ENCODE measurements at regions not wholly inside any gene's neighbourhood (a gene's known extent, or its start where the extent isn't known, plus 50 kb on each side); places are given as distances from the start of the nearest gene placed in this dataset.

GRCh38 chr3:176554791-176555654, 642.3 kb downstream of the TBL1XR1 start:
- DNase-seq (ENCODE audit: low spot score) (no peak), ATAC-seq (no peak)
- Mint-ChIP-seq H3K9me3 (no peaks in the 10 kb centered on the region), H3K4me3 (no peak overlapping the region), H3K27ac (no peak overlapping the region), H3K36me3 (no peaks in the 10 kb centered on the region), H3K4me1 (no peaks in the 10 kb centered on the region), H3K27me3 (ENCODE audit: low read depth) (no peaks in the 10 kb centered on the region)
- ChIA-PET POLR2A (no interaction called here), CTCF (no interaction called here)
- no peak for TF ChIP-seq MAX (CRISPR knock-in tag; IDR thresholded peaks at IDR 0.05)
- TF ChIP-seq ELF4 (CRISPR knock-in tag; IDR thresholded peaks at IDR 0.05; ENCODE audit: low read depth): no peak
- no peak for TF ChIP-seq TCF7 (CRISPR knock-in tag; IDR thresholded peaks at IDR 0.05; ENCODE audit: low read depth)
- TF ChIP-seq USF2 (CRISPR knock-in tag; IDR thresholded peaks at IDR 0.05): no peak
- no peak for TF ChIP-seq FOXK1 (CRISPR knock-in tag; IDR thresholded peaks at IDR 0.05)
- TF ChIP-seq, protein P1, sequence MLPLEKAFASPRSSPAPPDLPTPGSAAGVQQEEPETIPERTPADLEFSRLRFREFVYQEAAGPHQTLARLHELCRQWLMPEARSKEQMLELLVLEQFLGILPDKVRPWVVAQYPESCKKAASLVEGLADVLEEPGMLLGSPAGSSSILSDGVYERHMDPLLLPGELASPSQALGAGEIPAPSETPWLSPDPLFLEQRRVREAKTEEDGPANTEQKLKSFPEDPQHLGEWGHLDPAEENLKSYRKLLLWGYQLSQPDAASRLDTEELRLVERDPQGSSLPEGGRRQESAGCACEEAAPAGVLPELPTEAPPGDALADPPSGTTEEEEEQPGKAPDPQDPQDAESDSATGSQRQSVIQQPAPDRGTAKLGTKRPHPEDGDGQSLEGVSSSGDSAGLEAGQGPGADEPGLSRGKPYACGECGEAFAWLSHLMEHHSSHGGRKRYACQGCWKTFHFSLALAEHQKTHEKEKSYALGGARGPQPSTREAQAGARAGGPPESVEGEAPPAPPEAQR (CRISPR knock-in tag; IDR thresholded peaks at IDR 0.05): no peak
- TF ChIP-seq GABPB1 (CRISPR knock-in tag; IDR thresholded peaks at IDR 0.05): no peak
- TF ChIP-seq MLX (CRISPR knock-in tag; IDR thresholded peaks at IDR 0.05): no peak
- no peak for TF ChIP-seq HMGXB4 (CRISPR knock-in tag; IDR thresholded peaks at IDR 0.05)

DNA sequence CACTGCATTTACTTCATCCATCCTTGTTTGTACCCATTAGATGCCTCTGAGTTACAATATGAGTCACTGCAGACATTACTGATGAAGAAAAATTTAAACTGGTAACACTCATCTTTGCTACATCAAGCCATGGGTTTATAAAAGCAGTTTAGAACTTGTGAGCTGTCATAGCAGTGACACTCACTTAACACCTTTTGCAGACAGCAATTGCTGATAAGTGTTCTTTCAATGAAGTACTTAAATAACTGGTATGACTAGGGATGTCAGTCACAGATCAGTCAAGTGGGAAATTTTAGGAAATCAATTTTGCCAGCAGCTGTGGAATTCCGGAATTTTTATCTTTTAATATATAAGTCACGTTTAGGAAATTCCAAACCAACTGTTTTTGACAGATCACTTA, 643.0 kb downstream of the TBL1XR1 start:
- H3K27ac Mint-ChIP-seq: no peak overlapping the region
- CTCF ChIA-PET: no interaction called here

More for the DNA sequence above, 643.0 kb downstream of the TBL1XR1 start:
- DNase-seq (ENCODE audit: low spot score): no peak
- Mint-ChIP-seq H3K4me1 (no peaks in the 10 kb centered on the region), H3K27me3 (ENCODE audit: low read depth) (no peaks in the 10 kb centered on the region), H3K9me3 (no peaks in the 10 kb centered on the region), H3K36me3 (no peaks in the 10 kb centered on the region), H3K4me3 (no peak overlapping the region)
- ATAC-seq: no peak
- TF ChIP-seq ERG (CRISPR knock-in tag; IDR thresholded peaks at IDR 0.05) (no peak), IRF1 (CRISPR knock-in tag; IDR thresholded peaks at IDR 0.05) (no peak), EMX1 (CRISPR knock-in tag; IDR thresholded peaks at IDR 0.05) (no peak), HMGXB4 (CRISPR knock-in tag; IDR thresholded peaks at IDR 0.05) (no peak)
- POLR2A ChIA-PET: no interaction called here

Data from WTC11 (cell line).